Activated B cell treated with CpG ODN at 0.5 μM for 24 hours (primary cell): ENCODE measurements at regions not wholly inside any gene's neighbourhood (a gene's known extent, or its start where the extent isn't known, plus 50 kb on each side); places are given as distances from the start of the nearest gene placed in this dataset.

ENCODE experiments used
- ATAC-seq: fragments of 200-7000 bp; cut with Tn5 transposase; one replicate; pipeline ENCODE4 v1.10.0; 2021; ENCODE audit warnings: low read depth, mild to moderate bottlenecking, moderate library complexity
- CTCF ChIA-PET: fragments of 350-600 bp; sonication (Branson Sonifier 250); formaldehyde crosslinking; loops from one replicate; lab custom pipeline; 2021; ENCODE audit warnings: antibody characterized with exemption; lab: Charles Lee
- POLR2A ChIA-PET: fragments of 350-600 bp; sonication (Branson Sonifier 250); formaldehyde crosslinking; loops from one replicate; lab custom pipeline; 2021; ENCODE audit warnings: antibody characterized with exemption; lab: Charles Lee
- DNase-seq: peaks from one replicate; pipeline ENCODE4 v3.0.0; 2022
- H3K27ac Mint-ChIP-seq: one replicate; pipeline ENCODE4 v1.8.0; 2020; ENCODE audit warnings: mixed read lengths
- H3K27me3 Mint-ChIP-seq: one replicate; pipeline ENCODE4 v1.8.0; 2021; ENCODE audit warnings: mixed read lengths
- H3K36me3 Mint-ChIP-seq: one replicate; pipeline ENCODE4 v1.8.0; 2021; ENCODE audit warnings: low read depth, mixed read lengths
- H3K4me1 Mint-ChIP-seq: one replicate; pipeline ENCODE4 v1.8.0; 2021; ENCODE audit warnings: mixed read lengths
- H3K4me3 Mint-ChIP-seq: one replicate; pipeline ENCODE4 v1.8.0; 2020; ENCODE audit warnings: mild to moderate bottlenecking, mixed read lengths
- H3K9me3 Mint-ChIP-seq: one replicate; pipeline ENCODE4 v1.8.0; 2020; ENCODE audit warnings: mixed read lengths
- CTCF ChIP-seq: fragments of 200-600 bp; IDR thresholded peaks from one replicate; pipeline ENCODE4 v1.8.0; 2022; ENCODE audit warnings: antibody characterized with exemption, mild to moderate bottlenecking
- intact Hi-C: fragments of 100-400 bp; cut with micrococcal nuclease; formaldehyde crosslinking; loops from one replicate; pipeline ENCODE4 v1.15.1; 2024

DNA sequence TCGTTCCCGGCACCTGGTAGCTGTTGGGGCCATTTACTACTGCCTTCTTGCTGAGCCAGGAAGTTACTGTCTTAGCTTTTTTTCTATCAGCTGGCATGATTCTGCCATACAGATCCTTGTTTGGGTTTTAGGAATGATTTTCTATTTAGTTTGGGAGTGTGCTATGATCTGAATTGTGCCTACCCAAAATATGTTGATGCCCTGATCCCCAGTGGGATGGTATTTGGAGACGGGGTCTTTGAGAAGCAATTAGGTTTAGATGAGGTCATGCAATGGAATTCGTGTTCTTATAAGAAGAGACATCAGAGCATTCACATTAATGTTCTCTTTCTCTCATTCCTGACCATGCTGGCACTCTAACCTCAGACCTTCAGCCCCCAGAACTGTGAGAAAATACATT is 59.4 kb upstream of the HS3ST2 start:
- CTCF ChIA-PET, result no interaction called here
- no peak for TF ChIP-seq CTCF
- H3K4me3 Mint-ChIP-seq, result no peak overlapping the region
- ATAC-seq, result no peak
- no peaks in the 10 kb centered on the region for H3K36me3 Mint-ChIP-seq
- peaks cover 20% of the 10 kb centered on the region for H3K27me3 Mint-ChIP-seq
- no peak overlapping the region for H3K27ac Mint-ChIP-seq
- DNase-seq, result no peak
- intact Hi-C loops, result no loop called here
- peaks cover 4% of the 10 kb centered on the region for H3K9me3 Mint-ChIP-seq
- POLR2A ChIA-PET, result no interaction called here
- no peaks in the 10 kb centered on the region for H3K4me1 Mint-ChIP-seq

GRCh38 chr16:22757202-22757601 is 56.8 kb upstream of the HS3ST2 start:
- intact Hi-C loops, result no loop called here
- Mint-ChIP-seq H3K27ac (no peak overlapping the region), H3K36me3 (no peaks in the 10 kb centered on the region), H3K9me3 (peaks cover 4% of the 10 kb centered on the region), H3K27me3 (peaks cover 19% of the 10 kb centered on the region), H3K4me1 (no peaks in the 10 kb centered on the region), H3K4me3 (no peak overlapping the region)
- no peak for ATAC-seq
- no peak for DNase-seq
- TF ChIP-seq CTCF, result no peak
- POLR2A ChIA-PET, result no interaction called here
- CTCF ChIA-PET, result no interaction called here

DNA sequence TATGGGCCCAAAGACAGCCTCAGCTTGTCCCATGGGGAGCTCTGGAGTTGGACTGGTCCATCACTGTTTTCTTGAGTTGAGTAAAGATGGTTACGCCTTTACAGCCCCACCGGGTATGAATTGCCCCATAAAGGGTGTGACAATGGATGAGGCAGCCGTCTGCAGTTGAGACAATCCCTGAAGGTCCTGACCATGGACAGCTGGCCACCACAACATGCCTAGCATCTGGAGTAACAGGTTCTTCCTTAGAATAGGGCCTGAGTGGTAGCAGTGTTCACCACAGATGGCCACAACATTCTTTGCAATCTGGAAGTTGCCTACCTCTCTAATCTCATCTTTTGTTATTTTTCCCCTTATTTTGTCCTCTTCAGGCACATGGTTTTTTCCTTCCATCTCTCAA is 51.5 kb upstream of the HS3ST2 start:
- H3K9me3 Mint-ChIP-seq, result peaks cover 4% of the 10 kb centered on the region
- H3K36me3 Mint-ChIP-seq, result no peaks in the 10 kb centered on the region
- no peak overlapping the region for H3K4me3 Mint-ChIP-seq
- no peak for DNase-seq
- CTCF ChIA-PET, result no interaction called here
- H3K4me1 Mint-ChIP-seq, result no peaks in the 10 kb centered on the region
- ATAC-seq, result no peak
- no peak for TF ChIP-seq CTCF
- no peak overlapping the region for H3K27ac Mint-ChIP-seq
- H3K27me3 Mint-ChIP-seq, result peaks cover 12% of the 10 kb centered on the region
- intact Hi-C loops, result no loop called here
- POLR2A ChIA-PET, result no interaction called here

DNA sequence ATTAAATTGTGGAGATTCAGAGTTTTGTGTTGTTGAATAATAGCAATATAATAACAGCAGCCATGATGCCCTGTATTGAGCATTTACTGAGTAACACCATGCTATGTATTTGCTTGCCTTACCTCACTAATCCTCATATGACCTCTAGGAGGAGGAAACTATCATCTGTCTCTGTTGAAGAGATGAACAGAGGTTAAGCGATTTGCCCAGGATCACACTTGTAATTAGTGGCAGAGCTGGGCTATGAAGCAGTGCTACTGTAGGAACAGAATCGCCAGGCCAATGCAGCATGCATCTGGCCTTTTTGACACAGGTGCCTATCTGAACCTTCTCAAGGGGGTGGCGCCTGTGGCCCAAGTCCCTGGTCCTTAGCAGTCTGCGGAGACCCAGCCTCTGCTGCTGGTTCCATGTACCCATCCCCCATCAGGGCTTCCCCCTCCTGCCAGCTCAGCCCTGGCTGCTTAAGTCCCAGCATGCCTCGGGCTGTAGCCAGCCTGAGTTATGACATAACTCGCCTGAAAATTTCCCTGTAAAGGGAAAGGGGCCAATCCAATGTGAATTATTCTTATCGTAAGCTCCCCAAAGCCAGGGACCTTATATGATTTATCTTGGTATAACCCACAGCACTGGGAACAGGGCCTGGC is 50.4 kb upstream of the HS3ST2 start:
- CTCF ChIA-PET, result no interaction called here
- H3K4me1 Mint-ChIP-seq, result no peaks in the 10 kb centered on the region
- POLR2A ChIA-PET, result no interaction called here
- peaks cover 9% of the 10 kb centered on the region for H3K27me3 Mint-ChIP-seq
- intact Hi-C loops, result no loop called here
- no peaks in the 10 kb centered on the region for H3K36me3 Mint-ChIP-seq
- H3K27ac Mint-ChIP-seq, result no peak overlapping the region
- DNase-seq (no peak), ATAC-seq (no peak)
- no peak for TF ChIP-seq CTCF
- peaks cover under 1% of the 10 kb centered on the region for H3K9me3 Mint-ChIP-seq
- H3K4me3 Mint-ChIP-seq, result no peak overlapping the region
